ENCODE measurements at regions not wholly inside any gene's neighbourhood (a gene's known extent, or its start where the extent isn't known, plus 50 kb on each side); places are given as distances from the start of the nearest gene placed in this dataset.

DNA sequence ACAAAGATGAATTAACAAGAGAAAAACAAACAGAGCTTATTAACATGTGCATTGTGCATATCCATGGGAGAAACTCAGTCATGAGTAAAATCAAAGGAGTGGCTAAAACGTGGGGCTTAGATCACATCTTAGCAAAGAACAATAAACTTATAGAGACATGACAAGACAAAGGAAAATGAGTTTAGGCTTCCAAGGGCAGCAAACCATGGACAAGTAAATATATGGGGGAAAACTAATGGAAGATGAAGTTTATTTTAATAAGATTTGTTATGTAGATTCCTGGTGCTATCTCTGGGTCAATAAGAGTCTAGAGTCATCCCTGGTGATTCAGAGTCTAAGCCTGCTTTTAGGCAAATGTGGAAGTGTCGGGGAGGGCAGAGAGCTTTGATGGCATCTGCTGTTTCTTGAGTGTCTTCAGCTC is 87.2 kb upstream of the PLPP4 start:
- Histone ChIP-seq H3K4me3 (ENCODE audit: insufficient read depth, low read depth, low read length, poor library complexity, severe bottlenecking) (no peak overlapping the region), H3K27ac (ENCODE audit: insufficient read depth, low read length, poor library complexity, severe bottlenecking) (no peak overlapping the region), H3K36me3 (ENCODE audit: control insufficient read depth, insufficient read depth, low read length) (no peaks in the 10 kb centered on the region), H3K27me3 (replicated peaks; ENCODE audit: control insufficient read depth, insufficient read depth, low read length, poor library complexity, severe bottlenecking) (no peaks in the 10 kb centered on the region), H3K4me1 (ENCODE audit: control insufficient read depth, insufficient read depth, low read length, poor library complexity, severe bottlenecking) (no peaks in the 10 kb centered on the region), H3K9me3 (ENCODE audit: control insufficient read depth, low read length) (no peaks in the 10 kb centered on the region)
- DNase-seq, result no peak

DNA sequence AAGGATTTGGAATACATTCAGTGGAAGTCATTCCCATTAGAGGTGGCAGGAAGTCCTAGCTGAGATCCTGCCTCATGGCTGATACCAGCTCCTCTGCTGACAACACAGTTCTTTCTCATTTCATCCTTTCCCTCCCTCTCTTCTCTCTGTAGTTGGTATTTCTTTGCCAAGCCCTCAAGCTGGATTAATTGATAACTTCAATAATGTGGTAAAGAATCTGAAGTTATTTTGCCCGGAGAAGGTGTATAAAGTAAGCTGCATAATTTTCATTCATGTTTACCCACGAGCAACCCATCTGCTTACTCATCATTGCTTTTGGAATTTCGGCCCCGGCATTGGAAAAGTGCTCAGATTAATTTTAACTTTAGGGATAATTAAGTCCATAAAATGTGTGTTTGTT is 85.2 kb upstream of the PLPP4 start:
- Histone ChIP-seq H3K9me3 (ENCODE audit: control insufficient read depth, low read length) (no peaks in the 10 kb centered on the region), H3K4me1 (ENCODE audit: control insufficient read depth, insufficient read depth, low read length, poor library complexity, severe bottlenecking) (no peaks in the 10 kb centered on the region), H3K4me3 (ENCODE audit: insufficient read depth, low read depth, low read length, poor library complexity, severe bottlenecking) (no peak overlapping the region), H3K27ac (ENCODE audit: insufficient read depth, low read length, poor library complexity, severe bottlenecking) (no peak overlapping the region), H3K36me3 (ENCODE audit: control insufficient read depth, insufficient read depth, low read length) (no peaks in the 10 kb centered on the region), H3K27me3 (replicated peaks; ENCODE audit: control insufficient read depth, insufficient read depth, low read length, poor library complexity, severe bottlenecking) (no peaks in the 10 kb centered on the region)
- no peak for DNase-seq

GRCh38 chr10:120372917-120373316 is 84.1 kb upstream of the PLPP4 start:
- Histone ChIP-seq H3K27me3 (replicated peaks; ENCODE audit: control insufficient read depth, insufficient read depth, low read length, poor library complexity, severe bottlenecking) (no peaks in the 10 kb centered on the region), H3K9me3 (ENCODE audit: control insufficient read depth, low read length) (no peaks in the 10 kb centered on the region), H3K27ac (ENCODE audit: insufficient read depth, low read length, poor library complexity, severe bottlenecking) (no peak overlapping the region), H3K4me3 (ENCODE audit: insufficient read depth, low read depth, low read length, poor library complexity, severe bottlenecking) (no peak overlapping the region), H3K36me3 (ENCODE audit: control insufficient read depth, insufficient read depth, low read length) (no peaks in the 10 kb centered on the region), H3K4me1 (ENCODE audit: control insufficient read depth, insufficient read depth, low read length, poor library complexity, severe bottlenecking) (no peaks in the 10 kb centered on the region)
- no peak for DNase-seq

- DNase-seq, result no peak
- Histone ChIP-seq H3K27ac (ENCODE audit: insufficient read depth, low read length, poor library complexity, severe bottlenecking) (no peak overlapping the region), H3K36me3 (ENCODE audit: control insufficient read depth, insufficient read depth, low read length) (no peaks in the 10 kb centered on the region), H3K4me1 (ENCODE audit: control insufficient read depth, insufficient read depth, low read length, poor library complexity, severe bottlenecking) (no peaks in the 10 kb centered on the region), H3K4me3 (ENCODE audit: insufficient read depth, low read depth, low read length, poor library complexity, severe bottlenecking) (no peak overlapping the region), H3K9me3 (ENCODE audit: control insufficient read depth, low read length) (no peaks in the 10 kb centered on the region), H3K27me3 (replicated peaks; ENCODE audit: control insufficient read depth, insufficient read depth, low read length, poor library complexity, severe bottlenecking) (no peaks in the 10 kb centered on the region)
Measured at GRCh38 chr10:120375666-120376065, 81.4 kb upstream of the PLPP4 start.

- no peaks in the 10 kb centered on the region for H3K27me3 ChIP-seq (replicated peaks; ENCODE audit: control insufficient read depth, insufficient read depth, low read length, poor library complexity, severe bottlenecking)
- no peak for DNase-seq
- no peak overlapping the region for H3K4me3 ChIP-seq (ENCODE audit: insufficient read depth, low read depth, low read length, poor library complexity, severe bottlenecking)
- H3K36me3 ChIP-seq (ENCODE audit: control insufficient read depth, insufficient read depth, low read length), result no peaks in the 10 kb centered on the region
- no peaks in the 10 kb centered on the region for H3K4me1 ChIP-seq (ENCODE audit: control insufficient read depth, insufficient read depth, low read length, poor library complexity, severe bottlenecking)
- H3K9me3 ChIP-seq (ENCODE audit: control insufficient read depth, low read length), result no peaks in the 10 kb centered on the region
- no peak overlapping the region for H3K27ac ChIP-seq (ENCODE audit: insufficient read depth, low read length, poor library complexity, severe bottlenecking)
Measured at GRCh38 chr10:120381931-120382330, 75.1 kb upstream of the PLPP4 start.

DNA sequence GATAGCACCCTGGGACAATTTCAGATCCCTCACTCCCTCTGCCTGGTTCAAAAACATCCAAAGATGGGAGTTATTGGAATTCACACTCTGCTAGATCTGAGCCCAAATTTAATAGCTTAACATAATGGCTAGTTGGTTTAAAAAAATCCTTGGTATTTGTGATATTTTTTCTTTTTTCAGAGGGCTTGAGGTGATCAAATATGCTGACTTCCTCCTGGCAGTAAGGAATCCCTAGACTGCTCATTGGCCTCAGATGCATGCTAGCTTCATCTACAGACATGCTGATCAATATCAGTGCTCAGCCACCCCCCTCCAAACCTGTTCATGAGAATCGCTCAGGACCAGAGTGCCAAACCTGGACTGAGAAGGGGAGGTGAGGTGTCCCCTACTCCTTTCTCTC is 74.7 kb upstream of the PLPP4 start:
- Histone ChIP-seq H3K4me1 (ENCODE audit: control insufficient read depth, insufficient read depth, low read length, poor library complexity, severe bottlenecking) (no peaks in the 10 kb centered on the region), H3K36me3 (ENCODE audit: control insufficient read depth, insufficient read depth, low read length) (no peaks in the 10 kb centered on the region), H3K9me3 (ENCODE audit: control insufficient read depth, low read length) (no peaks in the 10 kb centered on the region), H3K4me3 (ENCODE audit: insufficient read depth, low read depth, low read length, poor library complexity, severe bottlenecking) (no peak overlapping the region), H3K27ac (ENCODE audit: insufficient read depth, low read length, poor library complexity, severe bottlenecking) (no peak overlapping the region), H3K27me3 (replicated peaks; ENCODE audit: control insufficient read depth, insufficient read depth, low read length, poor library complexity, severe bottlenecking) (no peaks in the 10 kb centered on the region)
- DNase-seq, result no peak

- Histone ChIP-seq H3K36me3 (ENCODE audit: control insufficient read depth, insufficient read depth, low read length) (no peaks in the 10 kb centered on the region), H3K27me3 (replicated peaks; ENCODE audit: control insufficient read depth, insufficient read depth, low read length, poor library complexity, severe bottlenecking) (no peaks in the 10 kb centered on the region), H3K4me3 (ENCODE audit: insufficient read depth, low read depth, low read length, poor library complexity, severe bottlenecking) (no peak overlapping the region), H3K27ac (ENCODE audit: insufficient read depth, low read length, poor library complexity, severe bottlenecking) (no peak overlapping the region), H3K9me3 (ENCODE audit: control insufficient read depth, low read length) (no peaks in the 10 kb centered on the region), H3K4me1 (ENCODE audit: control insufficient read depth, insufficient read depth, low read length, poor library complexity, severe bottlenecking) (no peaks in the 10 kb centered on the region)
- no peak for DNase-seq
Measured at GRCh38 chr10:120385992-120386391, 71.0 kb upstream of the PLPP4 start.

- no peak for DNase-seq
- no peaks in the 10 kb centered on the region for H3K4me1 ChIP-seq (ENCODE audit: control insufficient read depth, insufficient read depth, low read length, poor library complexity, severe bottlenecking)
- H3K4me3 ChIP-seq (ENCODE audit: insufficient read depth, low read depth, low read length, poor library complexity, severe bottlenecking), result no peak overlapping the region
- no peaks in the 10 kb centered on the region for H3K27me3 ChIP-seq (replicated peaks; ENCODE audit: control insufficient read depth, insufficient read depth, low read length, poor library complexity, severe bottlenecking)
- H3K9me3 ChIP-seq (ENCODE audit: control insufficient read depth, low read length), result no peaks in the 10 kb centered on the region
- H3K27ac ChIP-seq (ENCODE audit: insufficient read depth, low read length, poor library complexity, severe bottlenecking), result no peak overlapping the region
- H3K36me3 ChIP-seq (ENCODE audit: control insufficient read depth, insufficient read depth, low read length), result no peaks in the 10 kb centered on the region
Measured at GRCh38 chr10:120386896-120387295, 70.1 kb upstream of the PLPP4 start.

DNA sequence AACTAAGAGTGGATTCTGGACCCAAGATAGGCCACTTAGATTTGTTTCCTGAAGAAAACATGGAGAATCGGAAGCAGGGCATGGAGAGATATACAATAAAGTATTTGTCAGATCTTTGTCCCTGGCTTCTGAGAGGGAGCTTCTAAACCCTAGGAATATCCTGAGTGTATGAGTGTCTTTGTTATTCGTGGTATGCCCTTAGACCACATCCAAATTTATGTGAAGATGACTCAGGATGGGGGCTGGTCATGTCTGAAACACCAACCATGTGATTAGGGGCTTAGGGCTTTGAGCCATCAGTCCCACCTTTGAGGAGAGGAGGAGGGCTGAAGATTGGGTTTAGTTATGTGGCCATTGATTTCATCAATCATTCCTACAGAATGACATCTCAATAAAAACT is 69.7 kb upstream of the PLPP4 start:
- Histone ChIP-seq H3K36me3 (ENCODE audit: control insufficient read depth, insufficient read depth, low read length) (no peaks in the 10 kb centered on the region), H3K27ac (ENCODE audit: insufficient read depth, low read length, poor library complexity, severe bottlenecking) (no peak overlapping the region), H3K27me3 (replicated peaks; ENCODE audit: control insufficient read depth, insufficient read depth, low read length, poor library complexity, severe bottlenecking) (no peaks in the 10 kb centered on the region), H3K4me1 (ENCODE audit: control insufficient read depth, insufficient read depth, low read length, poor library complexity, severe bottlenecking) (no peaks in the 10 kb centered on the region), H3K9me3 (ENCODE audit: control insufficient read depth, low read length) (no peaks in the 10 kb centered on the region), H3K4me3 (ENCODE audit: insufficient read depth, low read depth, low read length, poor library complexity, severe bottlenecking) (no peak overlapping the region)
- DNase-seq, result no peak

DNA sequence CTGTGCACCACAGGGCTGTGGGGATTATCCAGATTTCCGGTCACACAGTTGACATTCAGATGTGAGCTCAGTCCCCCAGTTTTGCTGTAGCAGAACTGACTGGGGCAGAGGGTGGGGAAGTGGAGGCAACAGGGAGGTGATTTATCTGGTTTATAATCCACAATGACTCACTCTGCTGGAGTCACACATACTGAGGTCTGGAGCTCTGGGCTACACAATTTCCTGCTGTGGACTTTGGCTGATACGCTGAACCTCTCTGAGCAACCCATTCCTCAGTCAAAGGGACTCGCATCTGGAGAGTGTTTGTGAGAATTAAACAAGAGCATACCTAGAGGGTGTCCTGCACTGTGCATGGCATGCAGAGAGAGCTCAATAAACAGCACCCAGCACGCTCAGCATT is 64.8 kb upstream of the PLPP4 start:
- Histone ChIP-seq H3K27me3 (replicated peaks; ENCODE audit: control insufficient read depth, insufficient read depth, low read length, poor library complexity, severe bottlenecking) (no peaks in the 10 kb centered on the region), H3K9me3 (ENCODE audit: control insufficient read depth, low read length) (no peaks in the 10 kb centered on the region), H3K4me1 (ENCODE audit: control insufficient read depth, insufficient read depth, low read length, poor library complexity, severe bottlenecking) (no peaks in the 10 kb centered on the region), H3K36me3 (ENCODE audit: control insufficient read depth, insufficient read depth, low read length) (no peaks in the 10 kb centered on the region), H3K4me3 (ENCODE audit: insufficient read depth, low read depth, low read length, poor library complexity, severe bottlenecking) (no peak overlapping the region), H3K27ac (ENCODE audit: insufficient read depth, low read length, poor library complexity, severe bottlenecking) (no peak overlapping the region)
- DNase-seq, result no peak

GRCh38 chr10:120392671-120393079 is 64.4 kb upstream of the PLPP4 start:
- no peaks in the 10 kb centered on the region for H3K4me1 ChIP-seq (ENCODE audit: control insufficient read depth, insufficient read depth, low read length, poor library complexity, severe bottlenecking)

More at GRCh38 chr10:120392671-120393079, 64.4 kb upstream of the PLPP4 start:
- Histone ChIP-seq H3K27me3 (replicated peaks; ENCODE audit: control insufficient read depth, insufficient read depth, low read length, poor library complexity, severe bottlenecking) (no peaks in the 10 kb centered on the region), H3K36me3 (ENCODE audit: control insufficient read depth, insufficient read depth, low read length) (no peaks in the 10 kb centered on the region), H3K4me3 (ENCODE audit: insufficient read depth, low read depth, low read length, poor library complexity, severe bottlenecking) (no peak overlapping the region), H3K27ac (ENCODE audit: insufficient read depth, low read length, poor library complexity, severe bottlenecking) (no peak overlapping the region), H3K9me3 (ENCODE audit: control insufficient read depth, low read length) (no peaks in the 10 kb centered on the region)
- no peak for DNase-seq

Measured in effector memory CD4-positive, alpha-beta T cell (primary cell).